DND-41 (cell line): ENCODE measurements at regions not wholly inside any gene's neighbourhood (a gene's known extent, or its start where the extent isn't known, plus 50 kb on each side); places are given as distances from the start of the nearest gene placed in this dataset.

ENCODE experiments used
- EZH2 ChIP-seq: IDR thresholded peaks from 3 replicates; pipeline ENCODE4 v1.6.1; 2012; ENCODE audit warnings: borderline replicate concordance, low read depth, mild to moderate bottlenecking, moderate library complexity, low read length, inconsistent platforms; ENCODE audit not compliant: severe bottlenecking
- TF ChIP-seq, protein P1 (sequence below): IDR thresholded peaks from 2 replicates; pipeline ENCODE4 v1.5.1; 2012; ENCODE audit warnings: borderline replicate concordance, low read length, moderate library complexity, mild to moderate bottlenecking; ENCODE audit not compliant: poor library complexity, severe bottlenecking; ENCODE audit errors: extremely low read depth

DNA sequence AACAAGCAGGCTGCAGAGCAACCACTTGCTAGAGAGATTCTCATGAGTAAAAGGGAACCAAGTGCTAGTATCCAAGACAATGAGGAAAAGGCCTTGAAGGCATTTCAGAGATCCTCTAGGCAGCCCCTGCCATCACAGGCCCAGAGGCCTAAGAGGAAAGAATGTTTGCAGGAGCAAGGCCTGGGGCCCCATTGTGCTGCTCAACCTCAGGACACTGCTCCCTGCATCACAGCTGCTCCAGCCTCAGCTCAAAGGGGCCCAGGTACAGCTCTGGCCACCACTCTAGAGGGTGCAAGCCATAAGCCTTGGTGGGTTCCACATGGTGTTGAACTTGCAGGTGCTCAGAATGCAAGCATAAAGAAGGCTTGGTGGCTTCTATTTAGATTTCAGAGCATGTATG is 243.0 kb upstream of the RPL38 start:
- TF ChIP-seq, protein P1, sequence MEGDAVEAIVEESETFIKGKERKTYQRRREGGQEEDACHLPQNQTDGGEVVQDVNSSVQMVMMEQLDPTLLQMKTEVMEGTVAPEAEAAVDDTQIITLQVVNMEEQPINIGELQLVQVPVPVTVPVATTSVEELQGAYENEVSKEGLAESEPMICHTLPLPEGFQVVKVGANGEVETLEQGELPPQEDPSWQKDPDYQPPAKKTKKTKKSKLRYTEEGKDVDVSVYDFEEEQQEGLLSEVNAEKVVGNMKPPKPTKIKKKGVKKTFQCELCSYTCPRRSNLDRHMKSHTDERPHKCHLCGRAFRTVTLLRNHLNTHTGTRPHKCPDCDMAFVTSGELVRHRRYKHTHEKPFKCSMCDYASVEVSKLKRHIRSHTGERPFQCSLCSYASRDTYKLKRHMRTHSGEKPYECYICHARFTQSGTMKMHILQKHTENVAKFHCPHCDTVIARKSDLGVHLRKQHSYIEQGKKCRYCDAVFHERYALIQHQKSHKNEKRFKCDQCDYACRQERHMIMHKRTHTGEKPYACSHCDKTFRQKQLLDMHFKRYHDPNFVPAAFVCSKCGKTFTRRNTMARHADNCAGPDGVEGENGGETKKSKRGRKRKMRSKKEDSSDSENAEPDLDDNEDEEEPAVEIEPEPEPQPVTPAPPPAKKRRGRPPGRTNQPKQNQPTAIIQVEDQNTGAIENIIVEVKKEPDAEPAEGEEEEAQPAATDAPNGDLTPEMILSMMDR: no peak
- no peak for TF ChIP-seq EZH2
